GM20431 (cell line): ENCODE measurements at regions not wholly inside any gene's neighbourhood (a gene's known extent, or its start where the extent isn't known, plus 50 kb on each side); places are given as distances from the start of the nearest gene placed in this dataset.
"Not testable (repeated sequence)": the region's sequence is repeated elsewhere in the genome, so short reads cannot be mapped to it uniquely, and the experiment has no call there.

Experiments
- in situ Hi-C: fragments of 300-500 bp; cut with MseI, MboI; formaldehyde crosslinking; loops from one replicate; pipeline ENCODE4 v1.15.0; 2020; ENCODE audit warnings: low sequenced_read_pairs; ENCODE audit not compliant: unreplicated experiment

GRCh38 chr5:109630093-109630492 is 59.6 kb upstream of the MAN2A1 start:
- in situ Hi-C loops: no loop called here

DNA sequence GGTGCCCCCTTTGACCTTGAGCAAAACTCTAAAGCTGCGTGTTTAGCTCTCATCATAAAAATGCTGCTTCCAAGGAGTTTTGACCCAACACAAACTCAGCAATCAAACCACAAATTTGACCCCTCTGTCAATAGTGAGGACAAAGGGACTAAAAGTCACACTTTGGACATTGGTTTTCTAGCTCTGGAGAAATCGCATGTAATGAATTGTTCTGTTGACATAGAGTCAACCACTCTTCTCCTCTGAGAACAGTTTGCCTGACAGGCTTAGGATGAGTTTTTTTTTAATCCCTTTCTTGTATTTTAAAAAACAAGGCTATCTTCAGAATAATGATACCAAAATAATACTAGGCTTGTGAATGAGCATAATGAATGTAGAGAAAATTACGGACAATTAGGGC is 61.1 kb upstream of the MAN2A1 start:
- in situ Hi-C loops: no loop called here

DNA sequence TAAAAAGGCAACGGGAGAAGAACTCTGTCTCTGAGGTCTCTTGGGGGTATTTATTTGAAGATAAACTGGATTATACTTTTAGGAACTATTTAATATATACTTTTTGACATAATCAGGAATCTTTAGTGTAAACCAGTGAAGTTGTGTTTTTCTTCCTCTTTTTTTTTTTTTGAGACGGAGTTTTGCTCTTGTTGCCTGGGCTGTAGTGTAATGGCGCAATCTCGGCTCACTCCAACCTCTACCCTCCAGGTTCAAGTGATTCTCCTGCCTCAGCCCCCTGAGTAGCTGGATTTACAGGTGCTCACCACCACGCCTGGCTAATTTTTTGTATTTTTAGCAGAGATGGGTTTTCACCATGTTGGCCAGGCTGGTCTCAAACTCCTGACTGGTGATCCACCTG is 68.5 kb upstream of the MAN2A1 start:
- in situ Hi-C loops: not testable (repeated sequence)

DNA sequence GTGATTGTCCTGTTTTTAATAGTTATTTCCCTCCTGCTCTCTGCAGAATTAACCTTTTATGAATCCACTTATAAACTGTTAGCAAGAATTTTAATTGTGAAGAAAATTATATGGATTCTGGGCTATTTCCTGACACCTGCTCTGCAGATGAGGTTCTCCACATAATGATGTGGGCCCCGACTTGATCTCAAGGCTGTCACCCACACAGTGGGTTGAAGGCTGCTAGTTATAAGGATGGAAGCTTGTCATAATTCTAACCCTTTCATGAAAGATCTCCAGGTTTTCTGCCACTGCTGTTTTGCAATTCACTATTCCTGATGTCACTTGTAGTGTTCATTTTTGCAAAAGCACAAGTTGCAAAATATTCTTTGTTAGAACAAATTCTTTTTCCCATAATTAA is 69.1 kb upstream of the MAN2A1 start:
- in situ Hi-C loops: no loop called here

- in situ Hi-C loops: no loop called here
Observed at GRCh38 chr5:109619606-109620005, 70.1 kb upstream of the MAN2A1 start.

- in situ Hi-C loops: no loop called here
Observed at GRCh38 chr5:109619021-109619460, 70.7 kb upstream of the MAN2A1 start.

- in situ Hi-C loops: no loop called here
Observed at GRCh38 chr5:109614981-109615380, 74.7 kb upstream of the MAN2A1 start.

GRCh38 chr5:109614301-109614700 is 75.4 kb upstream of the MAN2A1 start:
- in situ Hi-C loops: no loop called here

GRCh38 chr5:109612278-109612905 is 77.3 kb upstream of the MAN2A1 start:
- in situ Hi-C loops: no loop called here

DNA sequence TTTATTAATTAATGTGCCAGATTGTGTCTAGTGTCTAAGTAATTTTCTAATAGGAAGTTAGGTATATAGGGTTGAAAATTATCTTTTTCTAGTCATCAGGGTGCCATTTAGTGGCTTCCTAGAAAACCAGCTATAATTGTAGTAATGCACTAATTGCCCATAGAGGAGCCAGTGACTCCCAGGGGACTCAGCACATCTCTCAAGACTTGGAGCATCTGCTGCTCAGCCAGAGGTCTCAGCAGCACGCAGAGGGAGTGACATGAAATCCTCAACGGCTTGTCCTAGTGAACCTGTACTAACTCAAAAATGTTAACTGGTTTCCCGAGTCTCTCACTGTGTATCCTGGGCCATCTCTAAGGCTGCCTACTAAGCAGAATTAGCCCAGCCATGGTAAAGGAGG is 78.2 kb upstream of the MAN2A1 start:
- in situ Hi-C loops: no loop called here

DNA sequence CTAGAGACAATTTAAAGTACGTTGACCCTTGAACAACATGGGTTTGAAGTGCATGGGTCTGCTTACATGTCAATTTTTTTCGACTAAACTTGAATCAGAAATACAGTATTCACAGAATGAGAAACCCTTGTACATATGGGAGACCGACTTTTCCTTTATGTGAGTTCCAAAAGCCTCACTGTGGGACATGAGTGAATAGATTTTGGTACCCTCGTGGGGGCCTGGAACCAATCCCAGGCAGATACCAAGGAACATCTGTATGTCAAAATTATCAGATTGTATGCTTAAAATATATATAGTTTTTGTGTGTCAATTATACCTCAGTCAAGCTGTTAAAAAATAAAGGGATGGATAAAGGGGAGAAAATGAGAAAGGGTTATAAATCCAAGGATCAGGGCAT is 78.7 kb upstream of the MAN2A1 start:
- in situ Hi-C loops: no loop called here

- in situ Hi-C loops: no loop called here
Observed at GRCh38 chr5:109610581-109610980, 79.1 kb upstream of the MAN2A1 start.

DNA sequence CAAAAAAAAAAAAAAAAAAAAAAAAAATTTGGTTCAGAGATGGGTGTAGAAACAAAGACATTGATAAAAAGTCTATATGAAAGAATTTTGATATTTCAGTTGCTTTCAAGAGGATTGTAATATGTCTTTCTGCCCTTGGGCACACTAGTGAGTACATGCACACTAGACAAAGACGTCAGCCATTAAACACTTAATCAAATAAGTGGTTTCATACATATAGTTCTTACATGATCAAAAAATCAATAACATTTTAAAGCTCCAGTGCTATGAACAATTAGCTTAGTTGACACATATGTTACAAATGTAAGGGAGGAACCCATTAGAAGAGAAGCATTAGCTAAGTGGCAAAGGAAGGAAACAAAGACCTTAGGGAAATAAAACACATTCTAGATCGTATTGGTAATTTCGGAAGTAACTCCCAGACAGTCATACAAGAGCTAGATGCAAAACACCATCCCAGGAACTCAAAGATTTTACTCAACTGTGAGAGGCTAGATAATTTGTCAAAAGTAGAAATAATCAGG is 84.5 kb upstream of the MAN2A1 start:
- in situ Hi-C loops: no loop called here

DNA sequence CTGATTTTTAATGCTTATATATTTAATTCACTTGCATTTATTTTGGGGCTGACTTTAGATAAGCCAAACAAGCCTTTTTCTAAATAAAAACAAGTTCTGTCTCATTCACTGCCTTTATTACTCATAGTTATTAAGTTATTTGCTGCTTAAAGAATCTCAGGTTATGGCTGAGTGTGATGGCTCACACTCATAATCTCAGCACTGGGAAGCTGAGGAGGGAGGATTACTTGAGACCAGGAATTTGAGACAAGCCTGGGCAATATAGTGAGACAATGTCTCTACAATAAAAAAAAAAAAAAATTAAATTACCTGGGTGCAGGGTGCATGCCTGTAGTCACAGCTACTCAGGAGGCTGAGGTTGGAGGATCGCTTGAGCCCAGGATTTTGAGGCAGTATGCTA is 85.0 kb upstream of the MAN2A1 start:
- in situ Hi-C loops: no loop called here

DNA sequence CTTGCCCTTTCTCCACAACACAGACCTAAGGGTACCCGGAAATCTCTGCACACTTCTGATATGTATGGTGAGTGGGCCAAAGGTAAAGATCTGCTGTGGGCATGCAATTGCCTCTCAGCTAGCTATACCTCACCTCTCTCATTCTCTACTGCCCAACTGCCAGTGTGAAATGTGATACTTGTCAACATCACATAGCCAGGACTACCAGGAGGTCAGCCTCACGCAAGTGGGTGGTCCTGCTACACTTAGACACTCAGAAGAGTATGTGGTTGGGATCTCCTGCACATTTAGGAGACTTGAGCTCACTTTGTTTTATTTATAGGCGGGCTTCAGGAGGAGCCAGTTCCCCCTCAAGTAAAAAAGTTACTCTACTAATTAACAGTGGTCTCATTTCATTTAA is 88.0 kb upstream of the MAN2A1 start:
- in situ Hi-C loops: no loop called here

DNA sequence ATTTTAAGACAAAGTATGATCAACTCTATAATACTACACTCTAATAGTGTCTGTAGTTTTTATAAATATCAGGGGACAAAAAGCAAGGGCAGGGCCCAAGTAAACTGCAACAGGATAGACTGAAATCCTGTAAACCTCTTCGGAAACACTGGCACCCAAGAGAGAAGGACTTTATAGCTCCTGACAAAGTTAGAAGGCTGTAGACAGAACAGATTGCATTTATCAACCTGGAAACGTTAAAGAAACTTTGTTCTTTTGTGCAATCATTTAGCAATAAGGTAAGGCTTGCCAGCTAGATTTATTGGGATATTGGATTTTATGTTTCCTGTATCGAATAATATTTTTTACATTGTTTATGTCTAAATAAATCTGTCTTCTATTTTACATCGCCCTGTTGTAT is 91.8 kb upstream of the MAN2A1 start:
- in situ Hi-C loops: no loop called here

DNA sequence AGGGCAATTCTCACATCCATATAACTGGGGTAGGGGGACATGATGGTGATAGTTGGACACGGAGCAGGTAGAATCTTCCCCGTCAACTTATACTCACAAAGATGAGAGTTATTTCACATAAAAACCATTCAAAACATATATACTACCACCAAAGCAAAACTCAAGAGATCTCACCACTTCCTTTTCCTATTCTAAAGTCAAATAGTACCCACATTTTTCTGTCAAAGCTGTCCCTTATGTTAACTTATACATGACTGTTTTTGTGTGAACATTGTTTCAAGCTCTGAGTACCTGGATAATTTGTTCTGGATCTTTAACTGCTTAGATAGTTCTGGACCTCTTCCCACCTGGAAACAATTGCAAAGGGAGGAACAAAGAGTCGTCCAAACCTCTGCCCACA is 95.5 kb upstream of the MAN2A1 start:
- in situ Hi-C loops: no loop called here

DNA sequence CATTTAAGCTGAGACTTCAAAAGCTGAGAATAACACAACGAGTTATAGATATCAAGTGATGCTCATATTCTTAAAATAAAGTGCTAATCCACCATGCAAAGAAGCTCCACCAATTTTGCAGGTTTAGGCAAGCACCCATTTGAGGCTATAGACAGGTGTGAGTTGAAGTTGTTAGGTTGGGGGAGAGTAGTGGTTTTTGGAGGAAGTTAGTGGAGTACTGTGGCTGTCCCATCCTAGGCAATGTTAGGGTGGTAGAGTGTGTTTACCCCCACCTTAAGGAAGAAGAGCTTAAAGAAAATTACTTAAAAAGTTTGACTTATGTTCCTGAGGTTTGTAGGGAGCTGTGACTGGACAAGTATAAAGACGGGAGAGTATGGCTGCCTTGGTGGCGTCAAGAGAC is 98.9 kb upstream of the MAN2A1 start:
- in situ Hi-C loops: no loop called here

- in situ Hi-C loops: no loop called here
Observed at GRCh38 chr5:109589986-109590385, 99.7 kb upstream of the MAN2A1 start.

GRCh38 chr5:109589239-109589638 is 100.5 kb upstream of the MAN2A1 start:
- in situ Hi-C loops: no loop called here

GRCh38 chr5:109588281-109589035 is 101.3 kb upstream of the MAN2A1 start:
- in situ Hi-C loops: no loop called here
